ENCODE measurements at regions not wholly inside any gene's neighbourhood (a gene's known extent, or its start where the extent isn't known, plus 50 kb on each side); places are given as distances from the start of the nearest gene placed in this dataset.

- no peaks in the 10 kb centered on the region for H3K4me1 ChIP-seq (ENCODE audit: control insufficient read depth, insufficient read depth, low read length)
- no peaks in the 10 kb centered on the region for H3K9me3 ChIP-seq (ENCODE audit: control insufficient read depth, insufficient read depth, low read length)
- H3K27me3 ChIP-seq (ENCODE audit: control insufficient read depth, insufficient read depth, low read length): no peaks in the 10 kb centered on the region
- H3K9ac ChIP-seq (ENCODE audit: low read depth, low read length): no peak overlapping the region
- no peaks in the 10 kb centered on the region for H3K36me3 ChIP-seq (ENCODE audit: control insufficient read depth, insufficient read depth, low read length)
- H3K4me3 ChIP-seq (ENCODE audit: low read depth, low read length): no peak overlapping the region
Measured at GRCh38 chr2:111634995-111635538, 248.9 kb downstream of the ANAPC1 start.

- no peak overlapping the region for H3K9ac ChIP-seq (ENCODE audit: low read depth, low read length)
- no peak overlapping the region for H3K4me3 ChIP-seq (ENCODE audit: low read depth, low read length)
- no peaks in the 10 kb centered on the region for H3K4me1 ChIP-seq (ENCODE audit: control insufficient read depth, insufficient read depth, low read length)
- H3K27me3 ChIP-seq (ENCODE audit: control insufficient read depth, insufficient read depth, low read length): no peaks in the 10 kb centered on the region
- H3K9me3 ChIP-seq (ENCODE audit: control insufficient read depth, insufficient read depth, low read length): no peaks in the 10 kb centered on the region
- H3K36me3 ChIP-seq (ENCODE audit: control insufficient read depth, insufficient read depth, low read length): no peaks in the 10 kb centered on the region
Measured at GRCh38 chr2:111636905-111637304, 247.1 kb downstream of the ANAPC1 start.

- no peak overlapping the region for H3K9ac ChIP-seq (ENCODE audit: low read depth, low read length)
- no peaks in the 10 kb centered on the region for H3K27me3 ChIP-seq (ENCODE audit: control insufficient read depth, insufficient read depth, low read length)
- no peaks in the 10 kb centered on the region for H3K36me3 ChIP-seq (ENCODE audit: control insufficient read depth, insufficient read depth, low read length)
- no peak overlapping the region for H3K4me3 ChIP-seq (ENCODE audit: low read depth, low read length)
- no peaks in the 10 kb centered on the region for H3K9me3 ChIP-seq (ENCODE audit: control insufficient read depth, insufficient read depth, low read length)
- H3K4me1 ChIP-seq (ENCODE audit: control insufficient read depth, insufficient read depth, low read length): no peaks in the 10 kb centered on the region
Measured at GRCh38 chr2:111638274-111638877, 245.6 kb downstream of the ANAPC1 start.

GRCh38 chr2:111640480-111640879 is 243.5 kb downstream of the ANAPC1 start:
- H3K27me3 ChIP-seq (ENCODE audit: control insufficient read depth, insufficient read depth, low read length): no peaks in the 10 kb centered on the region

GRCh38 chr2:111642586-111643327 is 241.2 kb downstream of the ANAPC1 start:
- no peak overlapping the region for H3K9ac ChIP-seq (ENCODE audit: low read depth, low read length)
- H3K4me3 ChIP-seq (ENCODE audit: low read depth, low read length): no peak overlapping the region
- H3K9me3 ChIP-seq (ENCODE audit: control insufficient read depth, insufficient read depth, low read length): no peaks in the 10 kb centered on the region
- no peaks in the 10 kb centered on the region for H3K4me1 ChIP-seq (ENCODE audit: control insufficient read depth, insufficient read depth, low read length)
- no peaks in the 10 kb centered on the region for H3K36me3 ChIP-seq (ENCODE audit: control insufficient read depth, insufficient read depth, low read length)
- no peaks in the 10 kb centered on the region for H3K27me3 ChIP-seq (ENCODE audit: control insufficient read depth, insufficient read depth, low read length)

More at GRCh38 chr2:111640480-111640879, 243.5 kb downstream of the ANAPC1 start:
- Histone ChIP-seq H3K4me3 (ENCODE audit: low read depth, low read length) (no peak overlapping the region), H3K36me3 (ENCODE audit: control insufficient read depth, insufficient read depth, low read length) (no peaks in the 10 kb centered on the region), H3K4me1 (ENCODE audit: control insufficient read depth, insufficient read depth, low read length) (no peaks in the 10 kb centered on the region), H3K9me3 (ENCODE audit: control insufficient read depth, insufficient read depth, low read length) (no peaks in the 10 kb centered on the region), H3K9ac (ENCODE audit: low read depth, low read length) (no peak overlapping the region)

- no peaks in the 10 kb centered on the region for H3K27me3 ChIP-seq (ENCODE audit: control insufficient read depth, insufficient read depth, low read length)
- no peak overlapping the region for H3K9ac ChIP-seq (ENCODE audit: low read depth, low read length)
- H3K4me1 ChIP-seq (ENCODE audit: control insufficient read depth, insufficient read depth, low read length): no peaks in the 10 kb centered on the region
- H3K9me3 ChIP-seq (ENCODE audit: control insufficient read depth, insufficient read depth, low read length): no peaks in the 10 kb centered on the region
- no peak overlapping the region for H3K4me3 ChIP-seq (ENCODE audit: low read depth, low read length)
- H3K36me3 ChIP-seq (ENCODE audit: control insufficient read depth, insufficient read depth, low read length): no peaks in the 10 kb centered on the region
Measured at GRCh38 chr2:111643759-111644158, 240.2 kb downstream of the ANAPC1 start.

GRCh38 chr2:111647359-111647758 is 236.6 kb downstream of the ANAPC1 start:
- H3K27me3 ChIP-seq (ENCODE audit: control insufficient read depth, insufficient read depth, low read length): no peaks in the 10 kb centered on the region
- no peaks in the 10 kb centered on the region for H3K4me1 ChIP-seq (ENCODE audit: control insufficient read depth, insufficient read depth, low read length)
- H3K9me3 ChIP-seq (ENCODE audit: control insufficient read depth, insufficient read depth, low read length): no peaks in the 10 kb centered on the region
- no peaks in the 10 kb centered on the region for H3K36me3 ChIP-seq (ENCODE audit: control insufficient read depth, insufficient read depth, low read length)
- no peak overlapping the region for H3K9ac ChIP-seq (ENCODE audit: low read depth, low read length)
- no peak overlapping the region for H3K4me3 ChIP-seq (ENCODE audit: low read depth, low read length)

GRCh38 chr2:111652038-111652437 is 232.0 kb downstream of the ANAPC1 start:
- H3K36me3 ChIP-seq (ENCODE audit: control insufficient read depth, insufficient read depth, low read length): no peaks in the 10 kb centered on the region

GRCh38 chr2:111652681-111653080 is 231.3 kb downstream of the ANAPC1 start:
- Histone ChIP-seq H3K4me1 (ENCODE audit: control insufficient read depth, insufficient read depth, low read length) (no peaks in the 10 kb centered on the region), H3K9ac (ENCODE audit: low read depth, low read length) (no peak overlapping the region), H3K9me3 (ENCODE audit: control insufficient read depth, insufficient read depth, low read length) (no peaks in the 10 kb centered on the region), H3K27me3 (ENCODE audit: control insufficient read depth, insufficient read depth, low read length) (no peaks in the 10 kb centered on the region), H3K36me3 (ENCODE audit: control insufficient read depth, insufficient read depth, low read length) (no peaks in the 10 kb centered on the region), H3K4me3 (ENCODE audit: low read depth, low read length) (no peak overlapping the region)

More at GRCh38 chr2:111652038-111652437, 232.0 kb downstream of the ANAPC1 start:
- H3K9me3 ChIP-seq (ENCODE audit: control insufficient read depth, insufficient read depth, low read length): no peaks in the 10 kb centered on the region
- no peak overlapping the region for H3K4me3 ChIP-seq (ENCODE audit: low read depth, low read length)
- no peaks in the 10 kb centered on the region for H3K4me1 ChIP-seq (ENCODE audit: control insufficient read depth, insufficient read depth, low read length)
- H3K9ac ChIP-seq (ENCODE audit: low read depth, low read length): no peak overlapping the region
- no peaks in the 10 kb centered on the region for H3K27me3 ChIP-seq (ENCODE audit: control insufficient read depth, insufficient read depth, low read length)

- no peaks in the 10 kb centered on the region for H3K9me3 ChIP-seq (ENCODE audit: control insufficient read depth, insufficient read depth, low read length)
- no peaks in the 10 kb centered on the region for H3K4me1 ChIP-seq (ENCODE audit: control insufficient read depth, insufficient read depth, low read length)
- no peak overlapping the region for H3K4me3 ChIP-seq (ENCODE audit: low read depth, low read length)
- no peak overlapping the region for H3K9ac ChIP-seq (ENCODE audit: low read depth, low read length)
- H3K27me3 ChIP-seq (ENCODE audit: control insufficient read depth, insufficient read depth, low read length): no peaks in the 10 kb centered on the region
- no peaks in the 10 kb centered on the region for H3K36me3 ChIP-seq (ENCODE audit: control insufficient read depth, insufficient read depth, low read length)
Measured at GRCh38 chr2:111653103-111653624, 230.8 kb downstream of the ANAPC1 start.

GRCh38 chr2:111653913-111654312 is 230.1 kb downstream of the ANAPC1 start:
- Histone ChIP-seq H3K4me1 (ENCODE audit: control insufficient read depth, insufficient read depth, low read length) (peaks cover under 1% of the 10 kb centered on the region), H3K9me3 (ENCODE audit: control insufficient read depth, insufficient read depth, low read length) (no peaks in the 10 kb centered on the region), H3K4me3 (ENCODE audit: low read depth, low read length) (no peak overlapping the region), H3K36me3 (ENCODE audit: control insufficient read depth, insufficient read depth, low read length) (no peaks in the 10 kb centered on the region), H3K9ac (ENCODE audit: low read depth, low read length) (no peak overlapping the region), H3K27me3 (ENCODE audit: control insufficient read depth, insufficient read depth, low read length) (no peaks in the 10 kb centered on the region)

GRCh38 chr2:111654829-111655228 is 229.2 kb downstream of the ANAPC1 start:
- no peaks in the 10 kb centered on the region for H3K36me3 ChIP-seq (ENCODE audit: control insufficient read depth, insufficient read depth, low read length)
- H3K4me1 ChIP-seq (ENCODE audit: control insufficient read depth, insufficient read depth, low read length): peaks cover 8% of the 10 kb centered on the region
- no peak overlapping the region for H3K4me3 ChIP-seq (ENCODE audit: low read depth, low read length)
- H3K27me3 ChIP-seq (ENCODE audit: control insufficient read depth, insufficient read depth, low read length): no peaks in the 10 kb centered on the region
- H3K9ac ChIP-seq (ENCODE audit: low read depth, low read length): no peak overlapping the region
- no peaks in the 10 kb centered on the region for H3K9me3 ChIP-seq (ENCODE audit: control insufficient read depth, insufficient read depth, low read length)
